AML-193 (cell line): ENCODE measurements at regions not wholly inside any gene's neighbourhood (a gene's known extent, or its start where the extent isn't known, plus 50 kb on each side); places are given as distances from the start of the nearest gene placed in this dataset.
"Not testable (repeated sequence)": the region's sequence is repeated elsewhere in the genome, so short reads cannot be mapped to it uniquely, and the experiment has no call there.

Experiments used
- DNase-seq, 2 experiments: peaks; one replicate each; lab custom pipeline; 2025; lab: John Stamatoyannopoulos, UW

GRCh38 chr4:57418133-57418532 is 307.9 kb upstream of the IGFBP7 start:
- DNase-seq: no peak

- DNase-seq: no peak
Measured at GRCh38 chr4:57412259-57413054, 302.3 kb upstream of the IGFBP7 start.

DNA sequence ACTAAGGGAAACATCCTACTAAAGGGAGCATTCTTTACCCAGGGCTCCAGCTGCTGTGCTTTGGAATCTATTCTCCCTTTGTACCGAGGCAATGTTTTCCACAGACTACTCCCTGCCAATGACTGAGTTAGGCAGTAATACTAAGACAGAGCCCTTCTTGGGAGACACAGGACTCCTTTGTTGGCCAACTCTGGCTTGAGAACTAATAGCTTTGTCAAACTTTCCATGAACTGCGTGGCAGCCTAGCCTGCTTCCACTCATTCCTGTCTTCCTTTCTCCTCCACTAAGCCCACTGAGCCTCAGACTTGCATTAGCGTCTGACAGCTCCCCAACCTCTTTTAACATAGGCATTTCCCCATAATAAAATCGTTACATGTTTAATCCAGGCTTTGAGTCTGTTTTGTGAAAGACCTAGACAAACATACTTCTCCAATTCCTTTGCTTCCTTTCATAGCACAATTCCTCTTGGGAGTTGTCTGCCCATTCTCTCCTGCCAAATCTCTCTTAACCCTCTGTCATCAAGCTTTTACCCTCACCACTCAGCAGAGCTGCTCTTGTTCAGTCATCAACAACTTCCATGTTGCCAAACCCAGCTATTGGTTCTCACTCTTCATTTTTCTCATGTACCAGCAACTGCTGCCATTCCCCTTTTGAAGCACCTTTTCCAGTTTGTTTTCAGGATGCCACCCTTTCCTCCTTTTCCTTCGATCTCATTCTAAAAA is 300.3 kb upstream of the IGFBP7 start:
- no peak for DNase-seq

DNA sequence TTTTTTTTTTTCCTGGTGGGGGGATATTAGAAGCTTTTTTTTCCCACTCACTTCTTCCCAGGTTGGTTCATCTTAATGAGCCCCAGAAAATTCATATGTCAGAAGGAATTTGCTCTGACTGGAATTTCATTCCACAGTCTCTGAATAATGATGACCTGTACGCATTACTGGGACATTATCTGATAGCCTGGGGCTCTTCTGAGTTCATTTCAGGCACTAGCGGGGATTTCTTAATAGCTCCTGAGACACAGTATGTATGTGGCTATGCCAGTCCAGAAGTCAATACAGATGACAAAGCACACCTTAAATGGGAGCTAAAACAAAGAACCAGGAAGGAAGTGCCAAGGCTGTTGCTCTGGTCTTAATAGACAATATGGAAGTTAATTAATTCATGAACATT is 295.2 kb upstream of the IGFBP7 start:
- no peak for DNase-seq

DNA sequence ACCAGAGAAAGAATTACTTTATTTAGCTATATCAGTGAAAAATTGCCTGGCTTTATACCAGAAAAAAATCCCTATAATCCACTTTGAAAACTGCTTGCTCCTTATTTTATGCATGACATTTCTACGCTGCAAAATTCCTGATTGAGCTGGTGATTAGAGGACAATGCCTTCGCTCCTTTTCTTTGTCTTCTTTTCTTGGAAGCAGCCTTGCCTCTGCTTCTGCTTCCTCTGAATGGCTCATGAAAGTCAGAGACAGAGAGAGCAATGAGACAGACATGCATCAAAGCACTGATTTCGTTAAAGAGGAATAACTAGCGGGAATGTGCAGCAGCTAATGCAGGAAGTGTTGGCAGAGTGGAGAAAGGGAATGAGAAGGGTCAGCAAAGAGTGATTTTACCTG is 294.3 kb upstream of the IGFBP7 start:
- no peak for DNase-seq

DNA sequence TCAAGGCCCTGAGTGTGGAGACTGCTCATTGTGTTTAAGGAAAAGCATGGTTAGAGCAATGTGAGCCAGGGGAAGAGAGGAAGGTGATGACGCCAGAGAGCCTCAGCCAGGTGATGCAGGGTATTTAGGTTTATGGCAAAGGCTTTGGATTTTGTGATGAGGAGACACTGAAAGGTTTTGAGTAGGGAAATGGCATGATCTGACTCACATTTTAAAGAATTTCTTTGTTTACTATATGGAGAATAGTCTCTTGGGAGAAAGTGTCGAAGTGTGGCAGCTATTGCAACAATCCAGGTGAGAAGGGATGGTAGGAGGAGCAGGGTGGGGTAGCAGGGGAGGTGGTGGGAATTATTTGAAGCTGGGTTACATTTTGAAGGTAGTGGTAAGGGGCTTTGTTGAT is 293.4 kb upstream of the IGFBP7 start:
- DNase-seq: no peak

- no peak for DNase-seq
Measured at GRCh38 chr4:57401586-57401985, 291.4 kb upstream of the IGFBP7 start.

DNA sequence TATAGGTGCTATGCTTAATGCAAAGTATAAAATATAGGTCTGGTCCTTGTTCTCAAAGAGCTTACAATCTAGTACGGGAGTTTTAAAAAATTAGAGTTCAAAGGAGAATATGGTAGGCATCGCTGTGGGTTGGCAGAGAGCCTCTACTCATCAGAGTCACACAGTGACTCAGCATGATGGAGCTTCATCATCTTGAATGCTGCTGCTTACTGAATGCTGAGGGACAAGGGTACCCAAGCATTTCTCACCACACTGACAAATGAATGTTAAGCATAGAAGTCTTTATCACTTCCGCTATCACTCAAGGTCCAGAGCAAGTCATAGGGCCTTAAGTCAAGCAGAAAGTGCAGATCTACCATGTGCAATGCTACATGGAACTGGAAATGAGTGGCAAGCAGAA is 268.6 kb upstream of the IGFBP7 start:
- DNase-seq: no peak

DNA sequence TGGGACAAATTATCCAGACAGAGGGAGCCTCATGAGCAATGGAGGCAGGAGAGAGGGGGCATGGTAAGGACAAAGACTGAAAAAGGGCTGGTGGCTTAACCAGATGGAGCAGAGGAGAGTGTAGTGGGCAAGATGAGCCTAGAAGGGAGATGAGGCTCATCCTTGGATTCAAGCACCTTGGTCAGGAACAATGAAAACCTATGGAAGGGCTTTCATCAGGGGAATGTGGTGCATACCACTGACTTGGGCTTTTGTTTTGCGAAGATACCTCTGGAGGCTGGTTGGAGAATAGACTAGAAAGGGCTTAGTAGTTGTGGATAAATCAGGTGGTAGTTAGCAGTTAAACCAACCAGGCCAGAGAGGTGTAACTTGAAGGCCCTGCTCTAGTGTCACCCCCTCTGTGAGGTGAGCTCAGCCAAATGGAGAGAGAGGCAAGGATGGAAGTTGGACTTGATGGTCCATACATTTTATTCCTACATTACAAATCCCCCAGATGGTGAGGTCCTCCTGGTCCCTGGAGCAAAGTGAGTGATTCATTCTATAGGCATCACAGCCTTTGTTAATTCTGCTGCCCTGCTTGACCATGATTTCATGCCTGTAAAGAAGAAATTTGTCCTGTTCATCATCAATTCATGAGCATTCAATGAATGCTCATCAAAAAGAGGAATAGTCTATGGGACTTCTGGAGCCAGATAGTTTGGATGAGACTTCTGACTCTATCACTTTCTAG is 264.8 kb upstream of the IGFBP7 start:
- no peak for DNase-seq

GRCh38 chr4:57373991-57374390 is 263.8 kb upstream of the IGFBP7 start:
- no peak for DNase-seq

DNA sequence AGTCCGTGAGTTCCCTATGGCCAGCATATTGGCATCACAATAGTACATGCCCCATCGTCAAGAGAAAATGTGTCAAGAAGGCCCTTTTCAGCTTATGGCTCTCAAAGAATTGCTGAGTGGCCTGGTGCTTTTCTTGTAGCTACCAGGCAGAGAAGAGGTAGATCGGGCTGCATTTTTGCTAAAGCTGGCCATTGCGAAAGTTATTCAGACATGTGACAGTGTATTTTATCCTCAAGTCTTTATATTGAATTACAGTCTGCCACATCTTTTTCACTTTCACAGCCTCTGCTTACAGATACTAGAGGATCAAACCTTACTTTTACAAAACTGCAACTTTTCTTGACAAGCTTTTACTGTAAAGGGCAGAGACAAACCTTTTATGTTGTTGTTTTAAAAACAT is 261.5 kb upstream of the IGFBP7 start:
- peak; percentile 20 to 30 for DNase-seq

DNA sequence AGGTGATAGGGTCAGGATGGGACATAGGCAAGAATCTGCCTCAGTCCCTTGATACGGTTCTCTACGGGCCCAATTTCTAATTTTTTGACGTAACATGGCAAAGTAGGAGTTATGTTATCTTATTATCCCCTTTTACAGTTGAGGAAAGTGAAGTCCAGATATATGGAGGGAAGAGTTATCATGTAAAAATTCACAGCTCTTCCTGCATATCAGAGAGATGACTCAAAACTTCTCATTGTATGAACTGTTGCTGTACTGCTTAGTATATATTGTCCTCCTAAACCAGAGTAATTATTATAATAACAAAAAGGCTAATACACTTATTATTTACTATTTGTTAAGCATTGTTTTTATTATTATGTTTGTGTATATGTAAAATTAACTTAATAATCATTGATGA is 260.5 kb upstream of the IGFBP7 start:
- no peak for DNase-seq

GRCh38 chr4:57369446-57369845 is 259.3 kb upstream of the IGFBP7 start:
- DNase-seq: no peak

DNA sequence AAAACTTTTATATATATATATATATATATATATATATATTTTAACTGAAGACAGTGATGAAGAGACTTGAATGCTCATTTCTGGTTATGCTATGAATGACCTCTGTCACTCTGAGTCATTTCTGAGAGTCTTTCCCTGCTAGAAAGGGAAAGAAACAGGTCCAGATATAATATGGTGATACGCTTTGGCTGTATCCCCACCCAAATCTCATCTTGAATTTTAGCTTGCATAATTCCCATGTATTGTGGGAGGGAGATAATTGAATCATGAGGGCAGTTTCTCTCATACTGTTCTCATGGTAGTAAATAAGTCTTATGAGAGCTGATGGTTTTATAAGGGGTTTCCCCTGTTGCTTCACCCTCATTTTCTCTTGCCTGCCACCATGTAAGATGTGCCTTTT is 254.1 kb upstream of the IGFBP7 start:
- no peak for DNase-seq

- no peak for DNase-seq
Measured at GRCh38 chr4:57363346-57363745, 253.2 kb upstream of the IGFBP7 start.

- no peak for DNase-seq
Measured at GRCh38 chr4:57360681-57361080, 250.5 kb upstream of the IGFBP7 start.

DNA sequence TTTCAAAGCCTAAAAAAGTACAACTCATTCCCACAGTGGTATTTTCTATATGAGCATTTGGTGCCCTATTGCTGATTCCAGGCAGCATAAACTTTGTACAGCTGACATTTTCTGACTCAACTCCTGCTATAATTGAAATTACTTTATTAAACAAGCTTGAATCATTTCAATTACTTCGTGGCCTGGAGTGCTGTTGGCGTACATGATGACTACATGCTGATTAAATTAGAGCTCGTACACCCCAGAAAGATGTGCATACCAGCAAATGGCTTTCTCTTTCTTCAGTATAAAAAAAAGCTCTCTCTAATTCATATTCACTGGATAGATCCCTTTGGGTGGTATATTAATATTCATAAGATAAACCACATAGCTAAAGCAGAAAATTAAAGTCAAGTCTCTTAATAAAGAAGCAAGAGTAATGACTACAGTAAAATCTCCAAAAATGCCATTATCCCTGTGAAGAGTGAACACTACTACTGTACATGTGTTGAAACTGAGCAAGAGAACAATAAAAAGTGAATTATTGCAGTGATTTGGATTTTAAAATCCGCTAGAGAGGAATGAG is 245.0 kb upstream of the IGFBP7 start:
- no peak for DNase-seq

- DNase-seq: no peak
Measured at GRCh38 chr4:57351731-57352130, 241.5 kb upstream of the IGFBP7 start.

- no peak for DNase-seq
Measured at GRCh38 chr4:57344296-57344695, 234.1 kb upstream of the IGFBP7 start.

DNA sequence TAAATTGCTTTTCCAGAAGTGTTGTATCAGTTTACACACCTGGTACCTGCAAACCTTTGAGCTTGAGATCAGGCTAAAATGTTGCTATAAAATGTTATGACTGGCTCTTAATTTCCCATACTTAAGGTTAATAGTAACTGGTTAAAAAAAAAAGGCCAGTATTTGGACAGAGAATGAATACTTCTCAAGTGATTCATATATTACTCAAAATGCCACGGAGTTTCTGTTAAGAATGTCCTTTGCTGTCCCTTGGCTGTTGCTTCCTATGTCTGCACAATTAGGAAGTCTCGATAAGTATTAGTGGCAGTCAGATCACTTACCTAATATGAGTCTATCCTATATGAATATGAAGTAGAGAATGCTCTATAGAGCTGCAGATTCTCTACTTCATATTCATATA is 232.2 kb upstream of the IGFBP7 start:
- DNase-seq: no peak

GRCh38 chr4:57338861-57339260 is 228.7 kb upstream of the IGFBP7 start:
- not testable (repeated sequence) for DNase-seq

DNA sequence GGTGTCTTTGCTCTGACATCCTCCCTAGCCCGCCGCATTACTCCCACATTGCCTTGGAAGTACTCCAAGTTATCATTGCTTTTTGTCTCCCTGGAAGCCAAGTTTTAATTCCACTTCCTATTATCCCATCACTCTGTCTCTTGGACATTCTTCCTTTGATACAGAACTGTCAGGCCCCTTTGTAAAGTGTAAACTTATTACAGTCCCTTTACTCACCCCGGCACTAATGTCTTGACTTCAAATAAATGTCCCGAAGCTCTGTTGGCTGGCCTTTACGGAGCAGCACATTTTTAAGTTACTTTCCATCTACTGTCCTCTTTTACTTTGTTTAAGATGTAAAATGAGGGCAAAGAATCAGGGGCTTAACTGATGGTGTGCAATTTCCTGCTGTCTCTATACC is 223.5 kb upstream of the IGFBP7 start:
- no peak for DNase-seq

GRCh38 chr4:57331959-57332358 is 221.8 kb upstream of the IGFBP7 start:
- DNase-seq: no peak
